22Rv1 (cell line): ENCODE measurements at regions not wholly inside any gene's neighbourhood (a gene's known extent, or its start where the extent isn't known, plus 50 kb on each side); places are given as distances from the start of the nearest gene placed in this dataset.

Experiments used
- CTCF ChIP-seq: fragments of 450-650 bp; IDR thresholded peaks from 2 replicates; pipeline ENCODE4 v1.5.1; 2017; ENCODE audit warnings: mild to moderate bottlenecking
- ZFX ChIP-seq: fragments of 450-650 bp; IDR thresholded peaks from 2 replicates; pipeline ENCODE4 v1.6.1; 2017; ENCODE audit warnings: antibody characterized with exemption, borderline replicate concordance

GRCh38 chr3:95254758-95255157, 1191.9 kb downstream of the NSUN3 start:
- no peak for TF ChIP-seq ZFX
- no peak for TF ChIP-seq CTCF
